IMR-90 (cell line): ENCODE measurements at regions not wholly inside any gene's neighbourhood (a gene's known extent, or its start where the extent isn't known, plus 50 kb on each side); places are given as distances from the start of the nearest gene placed in this dataset.

Experiments
- ATAC-seq: fragments of 200-7000 bp; cut with Tn5 transposase; 2 replicates; pipeline ENCODE4 v1.9.1; 2020; ENCODE audit warnings: low read depth, mild to moderate bottlenecking, moderate library complexity
- BruUV-seq: library from RNA; stranded (reverse); fragments of 400-500 nt; replicated peaks from 2 replicates; lab custom pipeline; 2021; lab: Mats Ljungman, UMichigan
- CTCF ChIA-PET: fragments of 300-600 bp; formaldehyde crosslinking; extraction: SDS; loops from one replicate; lab custom pipeline; 2021; ENCODE audit warnings: antibody characterized with exemption; lab: Yijun Ruan, JAX
- POLR2A ChIA-PET: fragments of 300-600 bp; sonication (Branson Sonifier 250); formaldehyde crosslinking; loops from one replicate; lab custom pipeline; 2022; ENCODE audit warnings: antibody characterized with exemption; ENCODE audit not compliant: unreplicated experiment; lab: Charles Lee
- DNase-seq: peaks from one replicate; pipeline ENCODE4 v3.0.0; 2013
- H2AFZ ChIP-seq: replicated peaks from 2 replicates; pipeline ENCODE3; 2013; ENCODE audit warnings: low read length, mild to moderate bottlenecking; ENCODE audit not compliant: poor library complexity
- H2AK5ac ChIP-seq: 2 replicates; pipeline ENCODE4 v1.6.1; 2013; ENCODE audit warnings: low read depth, low read length, inconsistent platforms
- H2AK9ac ChIP-seq: replicated peaks from 2 replicates; pipeline ENCODE3; 2013; ENCODE audit warnings: mild to moderate bottlenecking, low read depth, low read length, moderate library complexity; ENCODE audit not compliant: poor library complexity
- H2BK120ac ChIP-seq: 2 replicates; pipeline ENCODE4 v1.6.1; 2013; ENCODE audit warnings: low read depth, low read length, inconsistent platforms
- H2BK15ac ChIP-seq: 3 replicates; pipeline ENCODE4 v1.6.1; 2013; ENCODE audit warnings: low read depth, low read length, inconsistent platforms
- H2BK20ac ChIP-seq: 2 replicates; pipeline ENCODE4 v1.6.1; 2013; ENCODE audit warnings: low read depth, mild to moderate bottlenecking, inconsistent platforms, low read length, moderate library complexity
- H2BK5ac ChIP-seq: 2 replicates; pipeline ENCODE4 v1.6.1; 2013; ENCODE audit warnings: mild to moderate bottlenecking, low read depth, low read length, inconsistent platforms; ENCODE audit not compliant: poor library complexity, severe bottlenecking
- H3K14ac ChIP-seq: replicated peaks from 2 replicates; pipeline ENCODE4 v1.6.1; 2013; ENCODE audit warnings: low read depth, low read length, inconsistent platforms
- H3K18ac ChIP-seq: 2 replicates; pipeline ENCODE4 v1.6.1; 2013; ENCODE audit warnings: low read depth, low read length, control low read depth
- H3K23ac ChIP-seq: 2 replicates; pipeline ENCODE4 v1.6.1; 2013; ENCODE audit warnings: low read depth, low read length, inconsistent platforms
- H3K27ac ChIP-seq: 2 replicates; pipeline ENCODE4 v1.5.1; 2013; ENCODE audit warnings: mild to moderate bottlenecking, control low read depth, low read length; ENCODE audit not compliant: insufficient read depth
- H3K27me3 ChIP-seq: 2 replicates; pipeline ENCODE4 v1.6.1; 2013; ENCODE audit warnings: low read length; ENCODE audit not compliant: control insufficient read depth, insufficient read depth
- H3K36me3 ChIP-seq: 2 replicates; pipeline ENCODE4 v1.6.1; 2013; ENCODE audit warnings: low read length, mixed read lengths; ENCODE audit not compliant: control insufficient read depth, insufficient read depth
- H3K4ac ChIP-seq: 2 replicates; pipeline ENCODE4 v1.6.1; 2013; ENCODE audit warnings: low read depth, low read length, inconsistent platforms
- H3K4me1 ChIP-seq: 2 replicates; pipeline ENCODE4 v1.6.1; 2013; ENCODE audit warnings: low read length, mixed read lengths; ENCODE audit not compliant: control insufficient read depth, insufficient read depth
- H3K4me2 ChIP-seq: 2 replicates; pipeline ENCODE4 v1.6.1; 2013; ENCODE audit warnings: low read depth, mild to moderate bottlenecking, control low read depth, low read length, moderate library complexity
- H3K4me3 ChIP-seq: 2 replicates; pipeline ENCODE4 v1.5.1; 2013; ENCODE audit warnings: low read depth, mild to moderate bottlenecking, control low read depth, low read length, moderate library complexity; ENCODE audit not compliant: insufficient read depth
- H3K56ac ChIP-seq: 2 replicates; pipeline ENCODE4 v1.6.1; 2013; ENCODE audit warnings: low read length, inconsistent platforms; ENCODE audit not compliant: insufficient read depth; ENCODE audit errors: extremely low read depth
- H3K79me1 ChIP-seq, 2 experiments: 2 replicates each; pipeline ENCODE4 v1.6.1; 2013; ENCODE audit warnings: low read length in 2 of 2, inconsistent platforms in 1 of 2, low read depth in 1 of 2
- H3K9ac ChIP-seq: 2 replicates; pipeline ENCODE4 v1.6.1; 2013; ENCODE audit warnings: low read depth, low read length, control low read depth
- H3K9me1 ChIP-seq: 2 replicates; pipeline ENCODE4 v1.6.1; 2013; ENCODE audit warnings: low read length, inconsistent platforms; ENCODE audit not compliant: insufficient read depth
- H3K9me3 ChIP-seq: 2 replicates; pipeline ENCODE4 v1.6.1; 2013; ENCODE audit warnings: low read length; ENCODE audit not compliant: control insufficient read depth, insufficient read depth
- H4K20me1 ChIP-seq: 2 replicates; pipeline ENCODE4 v1.6.1; 2013; ENCODE audit warnings: low read length, inconsistent platforms; ENCODE audit not compliant: insufficient read depth
- H4K5ac ChIP-seq: 2 replicates; pipeline ENCODE4 v1.6.1; 2013; ENCODE audit warnings: mild to moderate bottlenecking, low read depth, low read length, control low read depth
- H4K8ac ChIP-seq, 2 experiments: 2 replicates each; pipeline ENCODE4 v1.6.1; 2013; ENCODE audit warnings: low read depth in 2 of 2, low read length in 2 of 2, control low read depth in 1 of 2, inconsistent platforms in 1 of 2
- H4K91ac ChIP-seq: 2 replicates; pipeline ENCODE4 v1.6.1; 2013; ENCODE audit warnings: low read depth, low read length, inconsistent platforms; ENCODE audit not compliant: insufficient read depth
- BHLHE40 ChIP-seq: fragments of 150-350 bp; IDR thresholded peaks from 2 replicates; pipeline ENCODE4 v1.6.1; 2016; ENCODE audit warnings: mild to moderate bottlenecking, low read depth, low read length
- CEBPB ChIP-seq: IDR thresholded peaks from 2 replicates; pipeline ENCODE4 v1.6.1; 2012; ENCODE audit warnings: low read depth, low read length, improper control_type of control experiment
- CHD1 ChIP-seq: IDR thresholded peaks from 2 replicates; pipeline ENCODE4 v1.6.1; 2012; ENCODE audit warnings: low read depth, low read length, improper control_type of control experiment
- FOS ChIP-seq: fragments of 150-350 bp; IDR thresholded peaks from 2 replicates; pipeline ENCODE4 v1.6.1; 2016; ENCODE audit warnings: low read depth, low read length
- MAFK ChIP-seq: IDR thresholded peaks from 2 replicates; pipeline ENCODE4 v1.6.1; 2012; ENCODE audit warnings: low read depth, low read length, improper control_type of control experiment
- MAZ ChIP-seq: IDR thresholded peaks from 2 replicates; pipeline ENCODE4 v1.6.1; 2012; ENCODE audit warnings: low read depth, mild to moderate bottlenecking, low read length, improper control_type of control experiment, moderate library complexity, borderline replicate concordance
- MXI1 ChIP-seq: IDR thresholded peaks from 2 replicates; pipeline ENCODE4 v1.6.1; 2012; ENCODE audit warnings: low read depth, mild to moderate bottlenecking, low read length, moderate library complexity, borderline replicate concordance
- NFE2L2 ChIP-seq: fragments of 150-350 bp; IDR thresholded peaks from 2 replicates; pipeline ENCODE4 v1.6.1; 2016; ENCODE audit warnings: low read depth, mild to moderate bottlenecking, low read length
- POLR2A ChIP-seq: IDR thresholded peaks from 2 replicates; pipeline ENCODE4 v1.6.1; 2012; ENCODE audit warnings: mild to moderate bottlenecking, low read depth, low read length
- RAD21 ChIP-seq: IDR thresholded peaks from 2 replicates; pipeline ENCODE4 v1.6.1; 2012; ENCODE audit warnings: low read length, improper control_type of control experiment
- RCOR1 ChIP-seq: IDR thresholded peaks from 2 replicates; pipeline ENCODE4 v1.6.1; 2012; ENCODE audit warnings: mild to moderate bottlenecking, low read length, improper control_type of control experiment; ENCODE audit not compliant: insufficient replicate concordance
- RFX5 ChIP-seq: IDR thresholded peaks from 2 replicates; pipeline ENCODE4 v1.8.0; 2012; ENCODE audit warnings: low read depth, mild to moderate bottlenecking, low read length, moderate library complexity
- SMC3 ChIP-seq: fragments of 150-350 bp; IDR thresholded peaks from 2 replicates; pipeline ENCODE4 v1.6.1; 2016; ENCODE audit warnings: low read depth, mild to moderate bottlenecking, antibody characterized with exemption, low read length, moderate library complexity
- WGBS, 2 experiments: methylation state at CpG; one replicate each; pipeline versions ENCODE4 v1.1.5 to v1.1.7; 2013; ENCODE audit warnings: missing lambda C conversion rate in 2 of 2; ENCODE audit not compliant: insufficient read length in 1 of 2; ENCODE audit errors: extremely low coverage in 2 of 2; 5-methylcytosine and 5-hydroxymethylcytosine counted together
- dilution Hi-C: fragments of 300-500 bp; cut with HindIII; formaldehyde crosslinking; loops from one replicate; pipeline ENCODE4 v1.14.3; 2018; ENCODE audit warnings: low sequenced_read_pairs; ENCODE audit not compliant: unreplicated experiment
- in situ Hi-C: fragments of 300-500 bp; cut with MboI; formaldehyde crosslinking; loops from 3 replicates; pipeline ENCODE4 v1.14.3; 2019; ENCODE audit warnings: low sequenced_read_pairs, inconsistent platforms, mixed read lengths
- intact Hi-C: fragments of 100-400 bp; cut with micrococcal nuclease; formaldehyde crosslinking; loops from 2 replicates; pipeline ENCODE4 v1.10.0; 2022
- TF ChIP-seq, protein P1 (sequence below): fragments of 150-350 bp; IDR thresholded peaks from 2 replicates; pipeline ENCODE4 v1.6.1; 2017; ENCODE audit warnings: mild to moderate bottlenecking, antibody characterized with exemption, low read length, low read depth
- TF ChIP-seq, protein P2 (sequence below): conservative IDR thresholded peaks from 2 replicates; pipeline ENCODE4 v1.5.1; 2012; ENCODE audit warnings: mild to moderate bottlenecking, low read depth, low read length, improper control_type of control experiment

DNA sequence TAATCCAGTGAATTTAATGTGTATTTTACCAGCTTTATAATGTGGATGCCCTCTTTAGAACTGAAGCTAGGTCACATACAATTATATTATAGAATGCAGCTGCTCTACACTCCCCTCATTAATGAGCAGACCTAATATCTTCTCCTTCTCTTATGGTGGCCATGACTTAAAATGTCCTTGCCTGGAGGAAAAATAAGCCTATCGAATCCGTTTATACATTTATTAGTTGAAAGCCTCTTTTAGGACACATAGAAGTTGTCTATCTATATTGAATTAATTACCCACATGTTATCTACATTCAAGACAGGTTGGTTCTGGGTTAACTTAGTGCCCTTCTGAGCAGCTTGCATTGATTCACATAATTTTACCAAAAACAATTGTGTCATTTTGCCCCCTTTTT lies 1716.8 kb downstream of the HACE1 start:
- H2AK5ac ChIP-seq = no peak overlapping the region
- no peak overlapping the region for H3K14ac ChIP-seq
- H3K56ac ChIP-seq = no peak overlapping the region
- H3K4me2 ChIP-seq = no peak overlapping the region
- no TSS peak for BruUV-seq
- H3K27me3 ChIP-seq = no peaks in the 10 kb centered on the region
- H2AK9ac ChIP-seq = no peak overlapping the region
- DNase-seq (no peak), ATAC-seq (no peak)
- H3K4me1 ChIP-seq = no peaks in the 10 kb centered on the region
- no CpG with 5 or more reads among the region's 2 CpGs for WGBS, 2 experiments
- ChIA-PET POLR2A (no interaction called here), CTCF (interaction anchor here (0.8 kb wide), 1 partner anchor 240 kb away, joined by 3 read pairs; no protein-coding TSS in a partner anchor)
- H2AFZ ChIP-seq = no peak overlapping the region
- H2BK120ac ChIP-seq = no peak overlapping the region
- H4K91ac ChIP-seq = no peak overlapping the region
- no peak overlapping the region for H2BK20ac ChIP-seq
- dilution Hi-C loops = no loop called here
- peaks cover 12% of the 10 kb centered on the region for H3K9me3 ChIP-seq
- no peak overlapping the region for H3K23ac ChIP-seq
- H3K27ac ChIP-seq = no peak overlapping the region
- H3K9me1 ChIP-seq = no peaks in the 10 kb centered on the region
- no peak overlapping the region for H3K4ac ChIP-seq
- no peaks in the 10 kb centered on the region for H3K79me1 ChIP-seq
- intact Hi-C loops = no loop called here
- no peak overlapping the region for H2BK5ac ChIP-seq
- in situ Hi-C loops = no loop called here
- H4K8ac ChIP-seq = no peak overlapping the region
- no peak overlapping the region for H4K5ac ChIP-seq
- no peak overlapping the region for H3K4me3 ChIP-seq
- H3K36me3 ChIP-seq = no peaks in the 10 kb centered on the region
- no peak overlapping the region for H3K9ac ChIP-seq
- no peak overlapping the region for H3K18ac ChIP-seq
- no peaks in the 10 kb centered on the region for H4K20me1 ChIP-seq
- no peak overlapping the region for H2BK15ac ChIP-seq
- TF ChIP-seq CHD1 (no peak), BHLHE40 (no peak), RAD21 (no peak), MXI1 (no peak), POLR2A (no peak), RCOR1 (no peak), NFE2L2 (no peak), SMC3 (no peak), RFX5 (no peak), CEBPB (no peak), MAFK (no peak), MAZ (no peak), FOS (no peak)
- TF ChIP-seq, protein P1, sequence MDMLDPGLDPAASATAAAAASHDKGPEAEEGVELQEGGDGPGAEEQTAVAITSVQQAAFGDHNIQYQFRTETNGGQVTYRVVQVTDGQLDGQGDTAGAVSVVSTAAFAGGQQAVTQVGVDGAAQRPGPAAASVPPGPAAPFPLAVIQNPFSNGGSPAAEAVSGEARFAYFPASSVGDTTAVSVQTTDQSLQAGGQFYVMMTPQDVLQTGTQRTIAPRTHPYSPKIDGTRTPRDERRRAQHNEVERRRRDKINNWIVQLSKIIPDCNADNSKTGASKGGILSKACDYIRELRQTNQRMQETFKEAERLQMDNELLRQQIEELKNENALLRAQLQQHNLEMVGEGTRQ = no peak
- TF ChIP-seq, protein P2, sequence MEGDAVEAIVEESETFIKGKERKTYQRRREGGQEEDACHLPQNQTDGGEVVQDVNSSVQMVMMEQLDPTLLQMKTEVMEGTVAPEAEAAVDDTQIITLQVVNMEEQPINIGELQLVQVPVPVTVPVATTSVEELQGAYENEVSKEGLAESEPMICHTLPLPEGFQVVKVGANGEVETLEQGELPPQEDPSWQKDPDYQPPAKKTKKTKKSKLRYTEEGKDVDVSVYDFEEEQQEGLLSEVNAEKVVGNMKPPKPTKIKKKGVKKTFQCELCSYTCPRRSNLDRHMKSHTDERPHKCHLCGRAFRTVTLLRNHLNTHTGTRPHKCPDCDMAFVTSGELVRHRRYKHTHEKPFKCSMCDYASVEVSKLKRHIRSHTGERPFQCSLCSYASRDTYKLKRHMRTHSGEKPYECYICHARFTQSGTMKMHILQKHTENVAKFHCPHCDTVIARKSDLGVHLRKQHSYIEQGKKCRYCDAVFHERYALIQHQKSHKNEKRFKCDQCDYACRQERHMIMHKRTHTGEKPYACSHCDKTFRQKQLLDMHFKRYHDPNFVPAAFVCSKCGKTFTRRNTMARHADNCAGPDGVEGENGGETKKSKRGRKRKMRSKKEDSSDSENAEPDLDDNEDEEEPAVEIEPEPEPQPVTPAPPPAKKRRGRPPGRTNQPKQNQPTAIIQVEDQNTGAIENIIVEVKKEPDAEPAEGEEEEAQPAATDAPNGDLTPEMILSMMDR = no peak
